HG03354 (cell line): ENCODE measurements at regions not wholly inside any gene's neighbourhood (a gene's known extent, or its start where the extent isn't known, plus 50 kb on each side); places are given as distances from the start of the nearest gene placed in this dataset.
"Not testable (repeated sequence)": the region's sequence is repeated elsewhere in the genome, so short reads cannot be mapped to it uniquely, and the experiment has no call there.

Experiments used
- ATAC-seq: cut with Tn5 transposase; IDR thresholded peaks from one replicate; pipeline ENCODE4 v1.9.1; 2021; ENCODE audit warnings: mild to moderate bottlenecking; ENCODE audit not compliant: unreplicated experiment, poor library complexity, severe bottlenecking

DNA sequence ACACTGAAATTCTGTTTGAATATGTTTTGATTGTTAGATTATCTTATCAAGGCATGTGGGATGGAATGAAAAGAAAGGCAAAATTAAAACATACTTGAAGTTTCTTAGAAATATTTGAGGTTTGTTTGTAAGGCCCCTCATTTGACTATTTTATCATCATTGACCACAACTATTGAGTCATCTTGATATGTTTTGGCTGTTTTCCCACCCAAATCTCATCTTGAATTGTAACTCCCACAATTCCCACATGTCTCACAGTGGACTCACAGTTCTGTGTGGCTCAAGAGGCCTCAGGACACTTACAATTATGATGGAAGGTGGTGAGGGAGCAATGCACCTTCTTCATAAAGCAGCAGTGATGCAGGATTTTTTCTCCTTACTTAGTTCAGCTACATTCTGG, 917.1 kb downstream of the PLOD2 start:
- no peak for ATAC-seq

DNA sequence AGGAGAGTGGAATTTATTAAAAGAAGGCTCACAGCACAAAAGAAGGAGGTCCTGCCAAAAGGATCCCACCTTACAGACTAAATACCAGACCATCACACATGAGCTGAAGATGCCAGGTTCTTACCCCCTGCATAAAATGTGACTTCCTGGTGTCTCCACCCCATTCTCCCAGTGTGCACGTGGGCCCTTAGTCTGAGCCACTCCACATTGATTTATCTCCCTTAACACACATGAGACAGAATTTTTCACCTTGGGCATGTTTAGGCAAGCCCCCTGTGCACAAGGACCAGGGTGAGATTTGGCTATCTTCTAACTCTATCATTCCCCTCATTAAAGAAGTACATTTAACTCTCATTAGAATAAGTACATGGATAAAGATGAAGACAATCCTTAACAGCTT, 916.7 kb downstream of the PLOD2 start:
- ATAC-seq, result no peak

GRCh38 chr3:145246291-145246690, 914.7 kb downstream of the PLOD2 start:
- ATAC-seq, result no peak

- ATAC-seq, result no peak
Observed at GRCh38 chr3:145248928-145249327, 912.1 kb downstream of the PLOD2 start.

- no peak for ATAC-seq
Observed at GRCh38 chr3:145251311-145251710, 909.7 kb downstream of the PLOD2 start.

DNA sequence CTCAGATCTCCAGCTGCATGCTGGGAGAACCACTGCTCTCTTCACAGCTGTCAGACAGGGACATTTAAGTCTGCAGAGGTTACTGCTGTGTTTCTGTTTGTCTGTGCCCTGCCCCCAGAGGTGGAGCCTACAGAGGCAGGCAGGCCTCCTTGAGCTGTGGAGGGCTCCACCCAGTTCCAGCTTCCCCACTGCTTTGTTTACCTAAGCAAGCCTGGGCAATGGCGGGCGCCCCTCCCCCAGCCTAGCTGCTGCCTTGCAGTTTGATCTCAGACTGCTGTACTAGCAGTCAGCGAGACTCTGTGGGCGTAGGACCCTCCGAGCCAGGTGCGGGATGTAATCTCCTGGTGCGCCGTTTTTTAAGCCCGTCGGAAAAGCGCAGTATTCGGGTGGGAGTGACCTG, 903.0 kb downstream of the PLOD2 start:
- ATAC-seq, result not testable (repeated sequence)

DNA sequence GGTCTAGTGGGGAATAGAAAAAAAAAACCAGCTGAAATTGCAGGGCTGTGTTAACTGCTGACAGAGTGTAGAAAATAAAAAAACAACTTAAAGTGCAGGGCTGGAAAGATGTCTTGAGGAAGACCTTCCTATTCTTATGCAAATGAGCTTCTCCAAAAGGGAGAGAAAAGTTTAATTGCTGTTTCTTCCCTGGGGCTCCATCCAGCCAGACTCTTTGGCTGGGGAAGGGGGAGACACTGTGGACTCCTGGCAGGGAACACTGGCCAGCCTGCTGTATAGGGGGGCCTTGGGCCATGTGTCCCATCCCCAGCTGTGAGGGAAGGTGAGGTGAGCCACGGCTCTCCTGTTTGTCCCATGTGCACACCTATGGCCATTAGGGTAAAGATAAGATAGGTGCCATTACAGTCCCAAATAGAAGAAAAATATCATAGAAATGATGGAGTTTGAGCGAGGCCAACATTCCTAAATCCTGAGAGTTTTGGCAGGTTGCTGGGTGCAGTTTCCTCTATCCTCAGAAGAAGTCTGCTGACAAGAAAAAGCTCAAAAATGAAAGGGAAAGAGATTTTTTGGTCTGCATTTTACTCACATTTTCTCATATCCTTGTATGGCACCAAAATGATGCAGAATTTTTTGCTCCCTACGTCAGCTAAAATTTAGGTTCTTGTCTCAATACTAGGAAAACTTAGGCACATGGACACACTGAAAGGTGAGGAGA, 901.7 kb downstream of the PLOD2 start:
- no peak for ATAC-seq

- not testable (repeated sequence) for ATAC-seq
Observed at GRCh38 chr3:145263458-145263857, 897.5 kb downstream of the PLOD2 start.

DNA sequence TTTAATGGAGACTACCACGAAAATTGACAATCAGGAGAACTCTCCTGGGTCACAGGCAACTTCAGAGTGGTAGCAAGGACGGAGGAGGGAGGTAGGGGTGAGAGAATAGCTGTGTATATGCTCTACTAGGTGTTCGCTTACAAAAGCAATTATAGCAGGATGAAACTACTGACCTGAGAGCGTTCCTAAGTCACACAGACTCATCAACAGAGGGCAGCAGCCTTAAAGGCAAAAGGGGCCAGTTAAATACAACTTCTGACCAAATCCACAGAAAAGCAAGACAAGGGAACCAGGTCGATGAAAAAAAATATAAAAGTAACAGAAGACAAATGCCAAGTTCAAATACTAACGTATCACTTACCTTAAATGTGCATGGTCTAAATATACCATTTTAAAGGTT, 894.6 kb downstream of the PLOD2 start:
- ATAC-seq, result no peak

GRCh38 chr3:145269106-145269505, 891.9 kb downstream of the PLOD2 start:
- ATAC-seq, result no peak

DNA sequence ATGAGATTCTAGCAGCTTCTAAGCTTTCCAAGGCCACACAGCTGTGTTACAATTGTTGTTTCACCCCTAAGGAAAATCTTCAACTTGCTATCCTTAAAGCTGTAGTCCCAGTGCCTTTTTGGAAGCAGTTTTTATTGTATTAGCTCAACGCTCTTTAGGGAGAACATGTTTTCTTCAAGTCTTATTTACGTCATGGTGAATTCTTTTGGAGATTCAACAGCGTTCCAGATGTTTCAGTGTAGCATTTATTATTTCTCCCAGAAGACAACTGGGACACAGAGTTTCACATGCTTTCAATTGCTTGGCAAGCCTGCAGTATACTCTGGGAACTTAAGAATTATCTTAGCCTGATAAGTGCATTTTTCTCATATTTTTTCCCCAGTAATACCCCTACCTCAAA, 888.3 kb downstream of the PLOD2 start:
- ATAC-seq, result no peak

- no peak for ATAC-seq
Observed at GRCh38 chr3:145282505-145282904, 878.5 kb downstream of the PLOD2 start.

GRCh38 chr3:145286937-145287336, 874.0 kb downstream of the PLOD2 start:
- no peak for ATAC-seq

DNA sequence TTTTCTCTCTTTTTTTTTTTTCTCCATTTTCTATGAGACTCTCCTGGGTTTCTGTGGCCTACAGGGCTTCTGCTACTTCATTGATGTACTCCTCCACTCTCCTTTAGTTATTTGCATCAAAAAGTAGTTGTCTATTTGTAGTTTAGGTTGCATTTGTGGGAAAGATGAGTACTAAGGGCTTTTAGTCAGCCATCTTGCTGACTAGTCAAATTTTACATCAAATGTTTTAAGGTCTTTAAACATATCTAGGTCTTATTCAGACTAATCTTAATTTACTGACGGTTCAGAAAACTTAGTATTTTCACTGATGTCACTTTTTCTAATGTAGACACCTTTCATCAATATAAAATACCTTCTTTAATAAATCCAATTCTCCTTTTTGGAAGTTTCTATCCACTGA, 871.0 kb downstream of the PLOD2 start:
- no peak for ATAC-seq

DNA sequence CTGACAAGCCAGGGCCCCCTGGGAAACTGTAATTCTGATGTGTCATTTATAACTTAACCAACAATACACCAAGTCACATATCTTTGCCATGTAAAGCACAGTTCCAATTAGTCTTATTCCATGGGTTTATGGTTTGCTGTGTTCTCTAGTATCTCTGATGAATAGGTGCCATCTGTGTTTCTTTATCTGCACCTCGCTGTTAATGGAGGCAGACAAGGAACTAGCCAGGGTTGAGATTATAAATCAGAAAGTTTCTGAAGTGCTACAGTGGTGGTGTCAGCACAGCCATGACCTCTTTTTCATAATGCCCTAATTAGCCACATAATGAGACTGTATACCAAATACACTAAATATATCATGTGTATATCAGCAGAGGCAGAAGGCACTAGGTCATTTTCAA, 866.4 kb downstream of the PLOD2 start:
- ATAC-seq, result no peak

GRCh38 chr3:145307272-145307671, 853.7 kb downstream of the PLOD2 start:
- ATAC-seq, result no peak

DNA sequence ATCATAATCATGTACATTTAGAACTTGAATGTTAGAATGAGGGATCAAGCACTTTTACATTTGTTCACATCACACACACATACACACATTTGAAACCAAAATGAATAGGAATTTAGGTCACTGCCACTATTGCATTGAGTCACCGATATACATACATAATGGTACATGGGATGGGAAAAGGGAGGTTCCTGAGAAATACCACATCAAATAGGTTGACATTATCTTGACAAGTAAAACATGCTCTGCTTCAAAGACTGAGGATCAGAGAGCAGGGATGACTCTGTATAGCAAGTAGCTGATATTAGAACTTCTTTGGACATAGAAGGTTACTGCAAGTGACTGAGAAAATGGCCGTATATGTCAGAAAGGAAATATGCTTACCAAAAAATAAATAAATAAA, 847.2 kb downstream of the PLOD2 start:
- no peak for ATAC-seq

DNA sequence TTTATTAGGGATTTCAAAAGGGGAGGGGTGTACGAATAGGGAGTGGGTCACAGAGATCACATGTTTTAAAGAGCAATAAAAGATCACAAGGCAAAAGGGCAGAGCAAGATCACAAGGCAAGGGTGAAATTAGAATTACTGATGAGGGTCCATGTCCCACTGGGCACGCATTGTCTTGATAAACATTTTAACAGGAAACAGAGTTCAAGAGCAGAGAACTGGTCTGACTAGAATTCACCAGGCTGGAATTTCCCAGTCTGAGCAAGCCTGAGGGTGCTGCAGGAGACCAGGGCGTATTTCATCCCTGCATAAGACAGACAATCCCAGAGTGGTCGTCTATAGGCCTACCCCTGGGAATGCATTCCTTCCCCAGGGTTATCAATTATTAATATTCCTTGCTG, 844.7 kb downstream of the PLOD2 start:
- not testable (repeated sequence) for ATAC-seq

- no peak for ATAC-seq
Observed at GRCh38 chr3:145326666-145327065, 834.3 kb downstream of the PLOD2 start.

GRCh38 chr3:145333427-145333826, 827.6 kb downstream of the PLOD2 start:
- not testable (repeated sequence) for ATAC-seq

- ATAC-seq, result no peak
Observed at GRCh38 chr3:145333931-145334330, 827.1 kb downstream of the PLOD2 start.

DNA sequence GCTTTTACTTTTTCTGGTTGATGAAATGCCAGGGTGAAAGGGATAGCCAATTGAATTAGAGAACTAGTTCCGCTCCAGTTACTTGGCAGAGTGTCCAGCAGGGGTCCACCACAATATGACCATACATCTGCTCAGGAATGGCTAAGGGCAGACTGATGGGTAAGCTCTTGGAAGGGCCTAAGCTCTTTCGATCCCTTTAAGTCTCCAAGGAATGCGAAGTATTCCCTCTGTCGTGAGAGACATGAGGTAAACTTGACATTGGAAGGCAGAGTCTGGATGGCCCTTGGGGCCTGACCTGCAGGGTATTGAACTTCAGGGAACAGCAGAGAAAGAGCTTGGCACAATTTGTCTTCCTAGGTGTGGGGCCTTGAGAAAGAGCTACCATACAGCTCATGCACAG, 805.8 kb downstream of the PLOD2 start:
- ATAC-seq, result no peak
